ENCODE measurements at regions not wholly inside any gene's neighbourhood (a gene's known extent, or its start where the extent isn't known, plus 50 kb on each side); places are given as distances from the start of the nearest gene placed in this dataset.
"Not testable (repeated sequence)": the region's sequence is repeated elsewhere in the genome, so short reads cannot be mapped to it uniquely, and the experiment has no call there.

- DNase-seq, result no peak
These were observed 89.1 kb upstream of the LIFR start for GRCh38 chr5:38645508-38645907.

- DNase-seq, result no peak
These were observed 92.4 kb upstream of the LIFR start for GRCh38 chr5:38648703-38649291.

GRCh38 chr5:38650540-38650939, 94.1 kb upstream of the LIFR start:
- DNase-seq, result no peak

GRCh38 chr5:38650946-38651345, 94.5 kb upstream of the LIFR start:
- DNase-seq, result peak; percentile 26 to 46

- DNase-seq, result no peak
These were observed 95.4 kb upstream of the LIFR start for GRCh38 chr5:38651806-38652205.

- DNase-seq, result no peak
These were observed 96.9 kb upstream of the LIFR start for GRCh38 chr5:38653389-38653788.

GRCh38 chr5:38655691-38656090, 99.2 kb upstream of the LIFR start:
- no peak for DNase-seq

GRCh38 chr5:38656568-38656967, 100.1 kb upstream of the LIFR start:
- no peak for DNase-seq

GRCh38 chr5:38657020-38657419, 100.6 kb upstream of the LIFR start:
- no peak for DNase-seq

GRCh38 chr5:38660194-38660668, 103.8 kb upstream of the LIFR start:
- DNase-seq, result no peak

GRCh38 chr5:38662090-38662489, 105.6 kb upstream of the LIFR start:
- no peak for DNase-seq

GRCh38 chr5:38663249-38663648, 106.8 kb upstream of the LIFR start:
- DNase-seq, result no peak

GRCh38 chr5:38666668-38667498, 110.4 kb upstream of the LIFR start:
- no peak for DNase-seq

- no peak for DNase-seq
These were observed 111.0 kb upstream of the LIFR start for GRCh38 chr5:38667499-38667776.

- no peak for DNase-seq
These were observed 113.0 kb upstream of the LIFR start for GRCh38 chr5:38669361-38669880.

- DNase-seq, result no peak
These were observed 113.6 kb upstream of the LIFR start for GRCh38 chr5:38670066-38670465.

- DNase-seq, result no peak
These were observed 114.4 kb upstream of the LIFR start for GRCh38 chr5:38670878-38671277.

- no peak for DNase-seq
These were observed 115.8 kb upstream of the LIFR start for GRCh38 chr5:38672059-38672788.

- DNase-seq, result no peak
These were observed 117.2 kb upstream of the LIFR start for GRCh38 chr5:38673671-38674071.

- DNase-seq, result no peak
These were observed 119.0 kb upstream of the LIFR start for GRCh38 chr5:38675443-38675842.

GRCh38 chr5:38677636-38678035, 121.2 kb upstream of the LIFR start:
- no peak for DNase-seq

- no peak for DNase-seq
These were observed 121.6 kb upstream of the LIFR start for GRCh38 chr5:38678076-38678475.

GRCh38 chr5:38678697-38679096, 122.3 kb upstream of the LIFR start:
- not testable (repeated sequence) for DNase-seq
